ENCODE measurements at regions not wholly inside any gene's neighbourhood (a gene's known extent, or its start where the extent isn't known, plus 50 kb on each side); places are given as distances from the start of the nearest gene placed in this dataset.

- no peak overlapping the region for H3K27ac Mint-ChIP-seq
- intact Hi-C loops (cut with micrococcal nuclease) = no loop called here
Measured at GRCh38 chr10:35911233-35911632, 269.1 kb upstream of the FZD8 start.

GRCh38 chr10:35910234-35910633 is 268.1 kb upstream of the FZD8 start:
- no peak overlapping the region for H3K4me2 ChIP-seq (replicated peaks; ENCODE audit: extremely low read depth, low read length, poor library complexity, severe bottlenecking)
- H3K36me3 Mint-ChIP-seq = no peaks in the 10 kb centered on the region

More at GRCh38 chr10:35911233-35911632, 269.1 kb upstream of the FZD8 start:
- Mint-ChIP-seq H3K4me1 (no peaks in the 10 kb centered on the region), H3K9me3 (peaks cover 0 to 5% (median 1%) of the 10 kb centered on the region in 7 donors), H3K4me3 (no peak overlapping the region), H3K27me3 (ENCODE audit: low read depth in 3 of 3) (no peaks in the 10 kb centered on the region), H3K36me3 (no peaks in the 10 kb centered on the region)
- Histone ChIP-seq H3K4me2 (replicated peaks; ENCODE audit: extremely low read depth, low read length, poor library complexity, severe bottlenecking) (no peak overlapping the region), H3K9ac (ENCODE audit: insufficient read depth, low read length, poor library complexity, severe bottlenecking) (no peak overlapping the region), H3K4me1 (ENCODE audit: control insufficient read depth in 1 of 2, insufficient read depth in 2 of 2, low read length in 2 of 2) (no peaks in the 10 kb centered on the region), H2AFZ (ENCODE audit: insufficient read depth, low read depth, low read length, poor library complexity, severe bottlenecking) (no peak overlapping the region), H3K4me3 (replicated peaks in 1 of 3; ENCODE audit: low read depth in 2 of 3, low read length in 3 of 3) (no peak overlapping the region), H3K27ac (ENCODE audit: low read depth in 1 of 2, low read length in 2 of 2) (no peak overlapping the region), H3K79me2 (ENCODE audit: insufficient read depth, low read length) (no peaks in the 10 kb centered on the region), H3K36me3 (replicated peaks in 1 of 2; ENCODE audit: control insufficient read depth in 1 of 2, insufficient read depth in 2 of 2, low read length in 2 of 2) (no peaks in the 10 kb centered on the region), H3K27me3 (ENCODE audit: control insufficient read depth in 2 of 2, insufficient read depth in 2 of 2, low read length in 2 of 2) (no peaks in the 10 kb centered on the region), H4K20me1 (ENCODE audit: insufficient read depth, low read length) (no peaks in the 10 kb centered on the region), H3K9me3 (replicated peaks in 1 of 2; ENCODE audit: control insufficient read depth in 1 of 2, insufficient read depth in 1 of 2, low read length in 2 of 2) (no peaks in the 10 kb centered on the region)
- 80% methylated on average over 2 of the region's 3 CpGs for WGBS (ENCODE audit: insufficient coverage)
- TF ChIP-seq, protein P1, sequence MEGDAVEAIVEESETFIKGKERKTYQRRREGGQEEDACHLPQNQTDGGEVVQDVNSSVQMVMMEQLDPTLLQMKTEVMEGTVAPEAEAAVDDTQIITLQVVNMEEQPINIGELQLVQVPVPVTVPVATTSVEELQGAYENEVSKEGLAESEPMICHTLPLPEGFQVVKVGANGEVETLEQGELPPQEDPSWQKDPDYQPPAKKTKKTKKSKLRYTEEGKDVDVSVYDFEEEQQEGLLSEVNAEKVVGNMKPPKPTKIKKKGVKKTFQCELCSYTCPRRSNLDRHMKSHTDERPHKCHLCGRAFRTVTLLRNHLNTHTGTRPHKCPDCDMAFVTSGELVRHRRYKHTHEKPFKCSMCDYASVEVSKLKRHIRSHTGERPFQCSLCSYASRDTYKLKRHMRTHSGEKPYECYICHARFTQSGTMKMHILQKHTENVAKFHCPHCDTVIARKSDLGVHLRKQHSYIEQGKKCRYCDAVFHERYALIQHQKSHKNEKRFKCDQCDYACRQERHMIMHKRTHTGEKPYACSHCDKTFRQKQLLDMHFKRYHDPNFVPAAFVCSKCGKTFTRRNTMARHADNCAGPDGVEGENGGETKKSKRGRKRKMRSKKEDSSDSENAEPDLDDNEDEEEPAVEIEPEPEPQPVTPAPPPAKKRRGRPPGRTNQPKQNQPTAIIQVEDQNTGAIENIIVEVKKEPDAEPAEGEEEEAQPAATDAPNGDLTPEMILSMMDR (IDR thresholded peaks at IDR 0.05) = no peak
- DNase-seq = no peak

More at GRCh38 chr10:35910234-35910633, 268.1 kb upstream of the FZD8 start:
- no peak for DNase-seq
- TF ChIP-seq, protein P1 (IDR thresholded peaks at IDR 0.05) = no peak
- intact Hi-C loops (cut with micrococcal nuclease) = no loop called here
- no peaks in the 10 kb centered on the region for H3K27me3 ChIP-seq (ENCODE audit: control insufficient read depth in 2 of 2, insufficient read depth in 2 of 2, low read length in 2 of 2)
- no peak overlapping the region for H3K9ac ChIP-seq (ENCODE audit: insufficient read depth, low read length, poor library complexity, severe bottlenecking)
- H3K27ac ChIP-seq (ENCODE audit: low read depth in 1 of 2, low read length in 2 of 2) = no peak overlapping the region
- H4K20me1 ChIP-seq (ENCODE audit: insufficient read depth, low read length) = no peaks in the 10 kb centered on the region
- no peak overlapping the region for H3K4me3 ChIP-seq (replicated peaks in 1 of 3; ENCODE audit: low read depth in 2 of 3, low read length in 3 of 3)
- no CpG with 5 or more reads among the region's 3 CpGs for WGBS (ENCODE audit: insufficient coverage)
- no peaks in the 10 kb centered on the region for H3K4me1 ChIP-seq (ENCODE audit: control insufficient read depth in 1 of 2, insufficient read depth in 2 of 2, low read length in 2 of 2)
- Mint-ChIP-seq H3K27me3 (ENCODE audit: low read depth in 3 of 3) (no peaks in the 10 kb centered on the region), H3K27ac (no peak overlapping the region), H3K4me1 (no peaks in the 10 kb centered on the region), H3K9me3 (peaks cover 0 to 8% (median 1%) of the 10 kb centered on the region in 7 donors), H3K4me3 (no peak overlapping the region)
- H3K79me2 ChIP-seq (ENCODE audit: insufficient read depth, low read length) = no peaks in the 10 kb centered on the region
- H2AFZ ChIP-seq (ENCODE audit: insufficient read depth, low read depth, low read length, poor library complexity, severe bottlenecking) = no peak overlapping the region
- no peaks in the 10 kb centered on the region for H3K9me3 ChIP-seq (replicated peaks in 1 of 2; ENCODE audit: control insufficient read depth in 1 of 2, insufficient read depth in 1 of 2, low read length in 2 of 2)
- H3K36me3 ChIP-seq (replicated peaks in 1 of 2; ENCODE audit: control insufficient read depth in 1 of 2, insufficient read depth in 2 of 2, low read length in 2 of 2) = no peaks in the 10 kb centered on the region
